ENCODE measurements at regions not wholly inside any gene's neighbourhood (a gene's known extent, or its start where the extent isn't known, plus 50 kb on each side); places are given as distances from the start of the nearest gene placed in this dataset.

DNA sequence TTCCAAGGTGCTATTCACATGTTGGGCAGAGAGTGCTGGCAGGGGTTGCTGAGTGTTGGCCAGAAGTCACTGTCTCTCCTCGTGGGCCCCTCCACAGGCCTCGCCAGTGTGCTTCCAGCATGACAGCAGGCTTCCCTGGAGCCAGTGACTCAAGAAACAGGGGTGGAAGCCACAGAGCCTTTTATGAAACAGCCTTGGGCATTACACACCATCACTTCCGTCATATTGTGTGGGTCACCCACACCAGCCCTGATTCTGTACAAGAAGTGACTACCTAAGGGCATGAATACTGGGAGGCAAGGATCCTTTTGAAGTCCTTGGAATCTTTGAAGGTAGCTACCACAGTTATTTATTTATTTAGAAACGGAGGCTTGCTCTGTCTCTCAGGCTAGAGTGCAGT is 177.6 kb upstream of the UBE3A start:
- no peak for DNase-seq (ENCODE audit: low spot score)
- CTCF ChIA-PET, result no interaction called here
- TF ChIP-seq, protein P1, sequence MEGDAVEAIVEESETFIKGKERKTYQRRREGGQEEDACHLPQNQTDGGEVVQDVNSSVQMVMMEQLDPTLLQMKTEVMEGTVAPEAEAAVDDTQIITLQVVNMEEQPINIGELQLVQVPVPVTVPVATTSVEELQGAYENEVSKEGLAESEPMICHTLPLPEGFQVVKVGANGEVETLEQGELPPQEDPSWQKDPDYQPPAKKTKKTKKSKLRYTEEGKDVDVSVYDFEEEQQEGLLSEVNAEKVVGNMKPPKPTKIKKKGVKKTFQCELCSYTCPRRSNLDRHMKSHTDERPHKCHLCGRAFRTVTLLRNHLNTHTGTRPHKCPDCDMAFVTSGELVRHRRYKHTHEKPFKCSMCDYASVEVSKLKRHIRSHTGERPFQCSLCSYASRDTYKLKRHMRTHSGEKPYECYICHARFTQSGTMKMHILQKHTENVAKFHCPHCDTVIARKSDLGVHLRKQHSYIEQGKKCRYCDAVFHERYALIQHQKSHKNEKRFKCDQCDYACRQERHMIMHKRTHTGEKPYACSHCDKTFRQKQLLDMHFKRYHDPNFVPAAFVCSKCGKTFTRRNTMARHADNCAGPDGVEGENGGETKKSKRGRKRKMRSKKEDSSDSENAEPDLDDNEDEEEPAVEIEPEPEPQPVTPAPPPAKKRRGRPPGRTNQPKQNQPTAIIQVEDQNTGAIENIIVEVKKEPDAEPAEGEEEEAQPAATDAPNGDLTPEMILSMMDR (conservative IDR thresholded peaks at IDR 0.05; ENCODE audit: low read depth), result no peak
- POLR2A ChIA-PET (ENCODE audit: low non-redundant PET), result no interaction called here
- H3K27ac ChIP-seq, result no peak overlapping the region

DNA sequence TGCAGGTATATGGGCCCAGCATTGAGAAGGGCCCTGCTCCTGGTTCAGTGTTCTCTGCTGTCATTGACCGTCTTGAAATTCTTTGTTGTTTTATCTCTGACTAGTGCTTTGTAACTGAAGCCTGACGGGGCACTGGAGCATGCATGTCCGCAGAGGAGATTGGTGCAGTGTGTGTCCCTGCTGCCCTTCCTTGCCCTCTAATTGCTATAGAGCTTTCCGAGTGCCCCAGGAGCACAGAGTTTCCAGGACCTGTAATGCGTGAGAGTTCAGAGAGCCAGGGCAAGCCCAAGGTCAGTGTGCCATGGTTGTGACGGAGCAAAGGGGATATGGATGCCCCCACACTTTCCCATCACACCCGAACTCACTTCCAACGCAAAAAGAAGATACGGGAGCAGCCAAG is 174.3 kb upstream of the UBE3A start:
- no peak overlapping the region for H3K27ac ChIP-seq
- TF ChIP-seq, protein P1 (conservative IDR thresholded peaks at IDR 0.05; ENCODE audit: low read depth), result no peak
- no peak for DNase-seq (ENCODE audit: low spot score)
- POLR2A ChIA-PET (ENCODE audit: low non-redundant PET), result no interaction called here
- CTCF ChIA-PET, result no interaction called here

DNA sequence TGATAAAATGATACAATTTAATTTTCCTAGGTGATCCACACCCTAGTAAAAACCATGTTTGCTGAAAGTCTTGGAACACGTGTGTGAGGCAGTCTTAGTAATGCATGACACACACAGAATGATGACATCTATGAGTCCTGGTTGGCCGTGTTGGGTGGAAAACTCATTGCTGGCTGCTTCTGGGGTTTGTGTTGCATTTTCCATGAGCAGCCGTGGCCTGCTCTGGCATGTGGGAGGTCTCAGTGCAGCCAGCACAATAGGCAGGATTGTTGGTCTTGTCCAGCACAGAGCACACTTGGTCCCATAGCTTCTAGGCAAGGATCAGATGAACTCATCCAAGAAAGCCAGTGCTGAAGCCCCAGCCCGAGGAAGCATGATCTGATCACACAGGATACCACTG is 172.8 kb upstream of the UBE3A start:
- TF ChIP-seq, protein P1 (conservative IDR thresholded peaks at IDR 0.05; ENCODE audit: low read depth), result no peak
- ChIA-PET POLR2A (ENCODE audit: low non-redundant PET) (no interaction called here), CTCF (no interaction called here)
- no peak for DNase-seq (ENCODE audit: low spot score)
- no peak overlapping the region for H3K27ac ChIP-seq

DNA sequence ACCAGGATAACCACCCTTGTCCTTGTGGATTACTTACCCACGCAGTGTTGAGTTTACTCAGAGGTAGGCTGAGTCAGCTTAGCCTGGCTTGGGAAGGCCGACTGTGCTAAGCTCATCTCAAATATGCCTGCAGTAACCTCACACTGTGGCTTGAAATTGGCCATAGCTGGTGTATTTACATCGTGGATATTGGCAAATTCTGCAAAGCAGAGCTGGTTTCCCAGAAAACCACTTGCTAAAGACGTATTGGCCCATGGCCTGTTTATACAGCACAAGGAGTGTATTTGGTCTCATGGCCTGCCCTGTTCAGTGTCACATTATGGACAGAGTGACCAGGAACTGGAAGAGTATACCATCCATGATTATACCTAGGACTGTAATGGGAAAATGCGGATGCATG is 170.5 kb upstream of the UBE3A start:
- POLR2A ChIA-PET (ENCODE audit: low non-redundant PET), result no interaction called here
- CTCF ChIA-PET, result no interaction called here
- H3K27ac ChIP-seq, result no peak overlapping the region
- DNase-seq (ENCODE audit: low spot score), result no peak
- TF ChIP-seq, protein P1 (conservative IDR thresholded peaks at IDR 0.05; ENCODE audit: low read depth), result no peak

DNA sequence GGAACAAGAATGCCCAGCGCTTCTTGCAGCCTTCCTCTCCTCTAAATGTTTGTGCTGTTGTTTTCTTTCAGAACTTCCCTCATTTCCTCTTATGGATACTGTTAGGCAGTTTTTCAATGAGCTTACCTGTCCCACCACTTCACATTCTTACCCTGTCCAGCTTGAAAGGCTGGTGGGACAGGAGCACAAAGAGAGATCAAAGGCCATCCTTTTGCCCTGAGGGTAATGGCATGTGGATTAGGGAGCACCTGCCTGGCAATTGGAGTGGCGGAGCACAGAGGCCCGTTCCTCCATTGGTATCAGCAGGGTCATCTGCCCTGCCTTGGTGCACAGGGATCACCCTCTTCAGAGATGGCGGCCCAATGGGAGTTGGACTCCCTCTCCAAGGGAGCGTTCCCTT is 170.1 kb upstream of the UBE3A start:
- POLR2A ChIA-PET (ENCODE audit: low non-redundant PET), result no interaction called here
- TF ChIP-seq, protein P1 (conservative IDR thresholded peaks at IDR 0.05; ENCODE audit: low read depth), result no peak
- H3K27ac ChIP-seq, result no peak overlapping the region
- CTCF ChIA-PET, result no interaction called here
- no peak for DNase-seq (ENCODE audit: low spot score)

DNA sequence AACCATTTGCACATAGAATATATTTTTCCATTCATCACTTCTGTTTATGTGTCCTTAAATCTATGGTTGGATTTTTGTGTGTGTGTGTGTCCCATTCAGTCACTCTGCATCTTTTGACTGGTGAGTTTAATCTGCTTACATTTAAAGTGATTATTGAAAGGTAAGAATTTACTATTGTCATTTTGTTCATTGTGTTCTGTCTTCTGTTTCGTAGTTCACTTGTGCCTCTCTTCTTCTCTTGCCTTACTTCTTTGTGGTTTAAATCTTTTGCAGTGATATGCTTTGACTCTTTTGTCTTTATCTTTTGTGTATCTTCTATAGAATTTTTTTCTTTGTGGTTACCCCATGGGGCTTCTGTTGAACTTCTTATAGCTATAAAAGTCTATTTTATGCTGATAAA is 166.3 kb upstream of the UBE3A start:
- TF ChIP-seq, protein P1 (conservative IDR thresholded peaks at IDR 0.05; ENCODE audit: low read depth), result no peak
- ChIA-PET POLR2A (ENCODE audit: low non-redundant PET) (no interaction called here), CTCF (no interaction called here)
- no peak overlapping the region for H3K27ac ChIP-seq
- DNase-seq (ENCODE audit: low spot score), result no peak

DNA sequence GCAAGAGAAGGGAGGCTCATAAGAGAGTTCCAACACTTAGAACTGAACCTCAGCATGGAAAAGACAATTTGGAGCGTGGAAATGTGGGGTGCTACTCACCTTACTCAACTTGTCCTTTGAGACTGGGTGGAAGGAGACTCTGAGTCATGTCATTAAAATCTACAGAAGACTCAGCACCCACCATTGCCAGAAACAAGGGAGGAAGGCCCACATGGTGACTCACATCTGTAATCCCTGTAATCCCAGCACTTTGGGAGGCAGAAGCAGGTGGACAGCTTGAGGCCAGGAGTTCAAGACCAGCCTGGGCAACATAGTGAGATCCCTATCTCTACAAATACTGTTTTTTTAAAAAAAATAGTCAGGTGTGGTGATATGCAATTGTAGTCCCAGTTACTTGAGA is 161.9 kb upstream of the UBE3A start:
- DNase-seq (ENCODE audit: low spot score), result no peak
- TF ChIP-seq, protein P1 (conservative IDR thresholded peaks at IDR 0.05; ENCODE audit: low read depth), result no peak
- no peak overlapping the region for H3K27ac ChIP-seq
- ChIA-PET CTCF (no interaction called here), POLR2A (ENCODE audit: low non-redundant PET) (no interaction called here)

All from RWPE1 (cell line).